ENCODE measurements at regions not wholly inside any gene's neighbourhood (a gene's known extent, or its start where the extent isn't known, plus 50 kb on each side); places are given as distances from the start of the nearest gene placed in this dataset.

- no peaks in the 10 kb centered on the region for H3K9me3 ChIP-seq (ENCODE audit: control insufficient read depth in 1 of 2, insufficient read depth in 1 of 2, low read depth in 1 of 2, low read length in 2 of 2)
- no peaks in the 10 kb centered on the region for H3K4me1 ChIP-seq (ENCODE audit: control insufficient read depth in 1 of 2, insufficient read depth in 2 of 2, low read length in 2 of 2)
- ATAC-seq (no peak), DNase-seq (ENCODE audit: low read depth, low spot score) (no peak)
- no peak overlapping the region for H2AFZ ChIP-seq (ENCODE audit: low read depth, low read length, poor library complexity, severe bottlenecking)
- no peak overlapping the region for H3K4me2 ChIP-seq (ENCODE audit: low read length)
- H3K36me3 ChIP-seq (ENCODE audit: control insufficient read depth in 1 of 2, insufficient read depth in 2 of 2, low read length in 2 of 2) = no peaks in the 10 kb centered on the region
- no peaks in the 10 kb centered on the region for H4K20me1 ChIP-seq (ENCODE audit: insufficient read depth)
- POLR2A ChIA-PET = no interaction called here
- no peaks in the 10 kb centered on the region for H3K79me2 ChIP-seq (ENCODE audit: insufficient read depth, low read length)
- TF ChIP-seq POLR2AphosphoS5 (IDR thresholded peaks at IDR 0.05; ENCODE audit: low read depth, low read length) = no peak
- no peak for TF ChIP-seq POLR2A (IDR thresholded peaks at IDR 0.05; ENCODE audit: borderline replicate concordance, extremely low read depth, insufficient read depth, insufficient read length)
- no peak for TF ChIP-seq CEBPB (IDR thresholded peaks at IDR 0.05; ENCODE audit: low read depth)
- TF ChIP-seq, protein P1, sequence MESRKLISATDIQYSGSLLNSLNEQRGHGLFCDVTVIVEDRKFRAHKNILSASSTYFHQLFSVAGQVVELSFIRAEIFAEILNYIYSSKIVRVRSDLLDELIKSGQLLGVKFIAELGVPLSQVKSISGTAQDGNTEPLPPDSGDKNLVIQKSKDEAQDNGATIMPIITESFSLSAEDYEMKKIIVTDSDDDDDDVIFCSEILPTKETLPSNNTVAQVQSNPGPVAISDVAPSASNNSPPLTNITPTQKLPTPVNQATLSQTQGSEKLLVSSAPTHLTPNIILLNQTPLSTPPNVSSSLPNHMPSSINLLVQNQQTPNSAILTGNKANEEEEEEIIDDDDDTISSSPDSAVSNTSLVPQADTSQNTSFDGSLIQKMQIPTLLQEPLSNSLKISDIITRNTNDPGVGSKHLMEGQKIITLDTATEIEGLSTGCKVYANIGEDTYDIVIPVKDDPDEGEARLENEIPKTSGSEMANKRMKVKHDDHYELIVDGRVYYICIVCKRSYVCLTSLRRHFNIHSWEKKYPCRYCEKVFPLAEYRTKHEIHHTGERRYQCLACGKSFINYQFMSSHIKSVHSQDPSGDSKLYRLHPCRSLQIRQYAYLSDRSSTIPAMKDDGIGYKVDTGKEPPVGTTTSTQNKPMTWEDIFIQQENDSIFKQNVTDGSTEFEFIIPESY (IDR thresholded peaks at IDR 0.05; ENCODE audit: extremely low read depth, insufficient replicate concordance, low read length) = no peak
- no peak for TF ChIP-seq FOSL1 (IDR thresholded peaks at IDR 0.05; ENCODE audit: low read depth)
- no peak for TF ChIP-seq ZFX (IDR thresholded peaks at IDR 0.05)
- TF ChIP-seq RAD21 (IDR thresholded peaks at IDR 0.05; ENCODE audit: low read depth) = no peak
- TF ChIP-seq SRF (IDR thresholded peaks at IDR 0.05; ENCODE audit: low read depth) = no peak
- TF ChIP-seq, protein P2, sequence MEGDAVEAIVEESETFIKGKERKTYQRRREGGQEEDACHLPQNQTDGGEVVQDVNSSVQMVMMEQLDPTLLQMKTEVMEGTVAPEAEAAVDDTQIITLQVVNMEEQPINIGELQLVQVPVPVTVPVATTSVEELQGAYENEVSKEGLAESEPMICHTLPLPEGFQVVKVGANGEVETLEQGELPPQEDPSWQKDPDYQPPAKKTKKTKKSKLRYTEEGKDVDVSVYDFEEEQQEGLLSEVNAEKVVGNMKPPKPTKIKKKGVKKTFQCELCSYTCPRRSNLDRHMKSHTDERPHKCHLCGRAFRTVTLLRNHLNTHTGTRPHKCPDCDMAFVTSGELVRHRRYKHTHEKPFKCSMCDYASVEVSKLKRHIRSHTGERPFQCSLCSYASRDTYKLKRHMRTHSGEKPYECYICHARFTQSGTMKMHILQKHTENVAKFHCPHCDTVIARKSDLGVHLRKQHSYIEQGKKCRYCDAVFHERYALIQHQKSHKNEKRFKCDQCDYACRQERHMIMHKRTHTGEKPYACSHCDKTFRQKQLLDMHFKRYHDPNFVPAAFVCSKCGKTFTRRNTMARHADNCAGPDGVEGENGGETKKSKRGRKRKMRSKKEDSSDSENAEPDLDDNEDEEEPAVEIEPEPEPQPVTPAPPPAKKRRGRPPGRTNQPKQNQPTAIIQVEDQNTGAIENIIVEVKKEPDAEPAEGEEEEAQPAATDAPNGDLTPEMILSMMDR (IDR thresholded peaks at IDR 0.05 in 2 of 3, conservative IDR thresholded peaks at IDR 0.05 in 1 of 3; ENCODE audit: borderline replicate concordance in 1 of 3, insufficient read depth in 1 of 3, low read depth in 2 of 3, low read length in 2 of 3) = no peak
- no peak for TF ChIP-seq SP1 (IDR thresholded peaks at IDR 0.05; ENCODE audit: low read depth)
- no peak for TF ChIP-seq EZH2phosphoT487 (IDR thresholded peaks at IDR 0.05; ENCODE audit: borderline replicate concordance)
- no peak for TF ChIP-seq SIN3A (IDR thresholded peaks at IDR 0.05; ENCODE audit: low read depth)
- no peak for TF ChIP-seq MAX (IDR thresholded peaks at IDR 0.05)
- no peak overlapping the region for H3K27ac ChIP-seq (ENCODE audit: low read depth, low read length)
- CTCF ChIA-PET = no interaction called here
- no TSS peak for BruUV-seq (replicated peaks)
- intact Hi-C loops (cut with micrococcal nuclease) = no loop called here
- peaks cover 37% of the 10 kb centered on the region for H3K27me3 ChIP-seq (ENCODE audit: insufficient read depth, low read length)
- H3K9me2 ChIP-seq (ENCODE audit: insufficient read depth) = no peaks in the 10 kb centered on the region
- H3K4me3 ChIP-seq (replicated peaks in 1 of 2; ENCODE audit: low read depth in 1 of 2, low read length in 2 of 2) = no peak overlapping the region
- no peak overlapping the region for H3K9ac ChIP-seq (ENCODE audit: low read length)
- RAD21 ChIA-PET (ENCODE audit: low non-redundant PET in 1 of 2, low total read pairs in 2 of 2, uncharacterized antibody in 2 of 2, unreplicated experiment in 2 of 2) = no interaction called here
Observed at GRCh38 chr16:66240088-66240487, 126.4 kb upstream of the CDH5 start.
